Testis (tissue), 2 donors: ENCODE measurements at regions not wholly inside any gene's neighbourhood (a gene's known extent, or its start where the extent isn't known, plus 50 kb on each side); places are given as distances from the start of the nearest gene placed in this dataset.

ENCODE experiments used
- CTCF ChIP-seq, 3 experiments: fragments of 450-650 bp in 2 of 3; fragments of 200-600 bp in 1 of 3; sonication (generic) in 1 of 3; IDR thresholded peaks; one replicate each; pipeline ENCODE4 v1.5.1; 2016 to 2019; ENCODE audit warnings: antibody characterized with exemption in 3 of 3, mild to moderate bottlenecking in 2 of 3, moderate library complexity in 1 of 3
- POLR2A ChIP-seq: fragments of 450-650 bp; IDR thresholded peaks from one replicate; pipeline ENCODE4 v1.6.1; 2017; ENCODE audit warnings: antibody characterized with exemption, mild to moderate bottlenecking, moderate library complexity

DNA sequence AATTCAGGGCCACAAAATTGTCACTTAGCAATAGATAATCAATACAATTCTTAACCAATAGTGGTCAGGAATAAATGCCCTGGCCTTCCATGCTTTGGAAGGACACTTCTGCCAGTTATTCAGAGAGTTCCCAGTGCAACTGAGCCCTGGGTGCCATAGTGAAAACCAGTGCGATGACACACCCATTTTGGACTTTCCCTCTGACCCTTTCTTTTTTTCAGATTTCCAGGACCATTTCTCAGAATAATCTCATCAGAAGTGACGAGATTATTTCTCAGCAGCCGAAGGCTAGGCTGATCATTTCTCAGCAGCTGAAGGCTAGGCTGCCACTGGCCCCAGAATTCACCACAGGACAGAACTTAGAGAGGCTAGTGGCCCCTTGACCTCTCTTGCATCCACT is 106.6 kb upstream of the MYCN start:
- TF ChIP-seq POLR2A (no peak), CTCF (IDR thresholded peaks at IDR 0.05) (no peak)
